Aorta (tissue), 5 donors: ENCODE measurements at regions not wholly inside any gene's neighbourhood (a gene's known extent, or its start where the extent isn't known, plus 50 kb on each side); places are given as distances from the start of the nearest gene placed in this dataset.

Experiments
- ATAC-seq: fragments of 200-7000 bp; cut with Tn5 transposase; one replicate; pipeline ENCODE4 v1.9.1; 2022; ENCODE audit warnings: moderate library complexity; ENCODE audit not compliant: low FRiP score
- DNase-seq, 2 donors: peaks; one replicate each; pipeline ENCODE4 v3.0.0-alpha.2; 2020
- H3K27ac ChIP-seq, 2 donors: one replicate each; pipeline ENCODE4 v1.5.1; 2013; ENCODE audit warnings: low read length in 2 of 2, mild to moderate bottlenecking in 2 of 2, moderate library complexity in 2 of 2, control low read depth in 1 of 2, inconsistent platforms in 1 of 2, low read depth in 1 of 2
- H3K27me3 ChIP-seq, 2 donors: one replicate each; pipeline ENCODE4 v1.6.1; 2013; ENCODE audit warnings: control low read depth in 1 of 2, low read length in 1 of 2, mild to moderate bottlenecking in 1 of 2, moderate library complexity in 1 of 2; ENCODE audit not compliant: insufficient read depth in 2 of 2, control insufficient read depth in 1 of 2
- H3K36me3 ChIP-seq, 2 donors: one replicate each; pipeline ENCODE4 v1.6.1; 2013; ENCODE audit warnings: control low read depth in 1 of 2, low read length in 1 of 2, mild to moderate bottlenecking in 1 of 2; ENCODE audit not compliant: insufficient read depth in 2 of 2, control insufficient read depth in 1 of 2
- H3K4me1 ChIP-seq, 2 donors: one replicate each; pipeline ENCODE4 v1.6.1; 2013; ENCODE audit warnings: low read length in 2 of 2, control low read depth in 1 of 2, mild to moderate bottlenecking in 1 of 2, moderate library complexity in 1 of 2; ENCODE audit not compliant: insufficient read depth in 2 of 2, control insufficient read depth in 1 of 2
- H3K4me3 ChIP-seq, 2 donors: one replicate each; pipeline ENCODE4 v1.5.1; 2013; ENCODE audit warnings: low read length in 2 of 2, control low read depth in 1 of 2, mild to moderate bottlenecking in 1 of 2
- H3K9me3 ChIP-seq: one replicate; pipeline ENCODE4 v1.6.1; 2013; ENCODE audit warnings: mild to moderate bottlenecking, low read length; ENCODE audit not compliant: control insufficient read depth
- WGBS, 2 donors: extraction: QIAGEN DNeasy Blood & Tissue Kit; methylation state at CpG; one replicate each; pipeline ENCODE4 v1.1.7; 2013; 5-methylcytosine and 5-hydroxymethylcytosine counted together
- intact Hi-C, 2 donors: fragments of 100-400 bp; cut with DNase I; formaldehyde crosslinking; loops; one replicate each; pipeline versions ENCODE4 v1.14.2 to v1.15.0; 2022
- donor health status: healthy with polysubstance abuse.
- donor health status: Bipolar disorder and iron deficiency.
- donor health status: DM: no; HTN: no; CAD: no.
- donor health status: DM: no; HTN: no; CAD: no.
- donor health status: DM: yes; HTN: yes; CAD: no.

GRCh38 chr6:6915219-6915618, 192.5 kb upstream of the RREB1 start:
- H3K27ac ChIP-seq = no peak overlapping the region
- no peaks in the 10 kb centered on the region for H3K4me1 ChIP-seq
- DNase-seq (no peak), ATAC-seq (no peak)
- 87 to 93% methylated on average over 3 of the region's 3 CpGs for WGBS, 2 donors
- no peaks in the 10 kb centered on the region for H3K9me3 ChIP-seq
- intact Hi-C loops = no loop called here
- no peaks in the 10 kb centered on the region for H3K36me3 ChIP-seq
- no peaks in the 10 kb centered on the region for H3K27me3 ChIP-seq
- H3K4me3 ChIP-seq = no peak overlapping the region

- whole genome bisulfite sequencing, 2 donors = 19 to 29% methylated on average over 9 of the region's 9 CpGs
- H3K27ac ChIP-seq = no peak overlapping the region
- no peak overlapping the region for H3K4me3 ChIP-seq
- H3K4me1 ChIP-seq = no peaks in the 10 kb centered on the region
- peak; percentile 69 for ATAC-seq
- no peaks in the 10 kb centered on the region for H3K36me3 ChIP-seq
- H3K27me3 ChIP-seq = no peaks in the 10 kb centered on the region
- no peak for DNase-seq
- no peaks in the 10 kb centered on the region for H3K9me3 ChIP-seq
- intact Hi-C loops = no loop called here
Observed at GRCh38 chr6:6915813-6916547, 191.8 kb upstream of the RREB1 start.

- ATAC-seq (peak; percentile 45), DNase-seq (no peak)
- Histone ChIP-seq H3K4me1 (no peaks in the 10 kb centered on the region), H3K27ac (no peak overlapping the region), H3K4me3 (no peak overlapping the region), H3K9me3 (no peaks in the 10 kb centered on the region), H3K27me3 (no peaks in the 10 kb centered on the region), H3K36me3 (no peaks in the 10 kb centered on the region)
- intact Hi-C loops = no loop called here
- WGBS, 2 donors = 70 to 82% methylated on average over 6 of the region's 6 CpGs
Observed at GRCh38 chr6:6916598-6916997, 191.2 kb upstream of the RREB1 start.

- no peak overlapping the region for H3K27ac ChIP-seq
- no peaks in the 10 kb centered on the region for H3K4me1 ChIP-seq
- intact Hi-C loops = no loop called here
- ATAC-seq = no peak
- H3K4me3 ChIP-seq = no peak overlapping the region
- no peaks in the 10 kb centered on the region for H3K27me3 ChIP-seq
- WGBS, 2 donors = 65 to 66% methylated on average over 12 of the region's 12 CpGs
- H3K9me3 ChIP-seq = peaks cover 1% of the 10 kb centered on the region
- DNase-seq = no peak
- H3K36me3 ChIP-seq = no peaks in the 10 kb centered on the region
Observed at GRCh38 chr6:6918216-6918983, 189.4 kb upstream of the RREB1 start.

- H3K27me3 ChIP-seq = no peaks in the 10 kb centered on the region
- H3K9me3 ChIP-seq = peaks cover 1% of the 10 kb centered on the region
- ATAC-seq (no peak), DNase-seq (no peak)
- WGBS, 2 donors = 95 to 97% methylated on average over 2 of the region's 2 CpGs
- no peaks in the 10 kb centered on the region for H3K4me1 ChIP-seq
- intact Hi-C loops = no loop called here
- H3K4me3 ChIP-seq = no peak overlapping the region
- no peaks in the 10 kb centered on the region for H3K36me3 ChIP-seq
- no peak overlapping the region for H3K27ac ChIP-seq
Observed at GRCh38 chr6:6919173-6919572, 188.6 kb upstream of the RREB1 start.

- no peak for DNase-seq
- no peak overlapping the region for H3K4me3 ChIP-seq
- H3K9me3 ChIP-seq = peaks cover 1% of the 10 kb centered on the region
- 77% methylated on average over 9 of the region's 9 CpGs for WGBS, 2 donors
- intact Hi-C loops = loop anchor here in 1 of 2 donors (10.0 kb wide), 1 partner anchor 324 kb away; no protein-coding TSS in a partner anchor
- H3K27me3 ChIP-seq = no peaks in the 10 kb centered on the region
- no peak for ATAC-seq
- no peaks in the 10 kb centered on the region for H3K36me3 ChIP-seq
- no peak overlapping the region for H3K27ac ChIP-seq
- H3K4me1 ChIP-seq = no peaks in the 10 kb centered on the region
Observed at GRCh38 chr6:6920114-6920986, 187.4 kb upstream of the RREB1 start.

GRCh38 chr6:6920987-6921313, 186.8 kb upstream of the RREB1 start:
- H3K4me1 ChIP-seq = no peaks in the 10 kb centered on the region
- ATAC-seq = no peak
- WGBS, 2 donors = 81 to 84% methylated on average over 7 of the region's 7 CpGs
- no peaks in the 10 kb centered on the region for H3K36me3 ChIP-seq
- H3K4me3 ChIP-seq = no peak overlapping the region
- no peaks in the 10 kb centered on the region for H3K27me3 ChIP-seq
- no peak overlapping the region for H3K27ac ChIP-seq
- no peak for DNase-seq
- intact Hi-C loops = loop anchor here in 1 of 2 donors (10.0 kb wide), 1 partner anchor 324 kb away; no protein-coding TSS in a partner anchor
- peaks cover 1% of the 10 kb centered on the region for H3K9me3 ChIP-seq

- Histone ChIP-seq H3K36me3 (no peaks in the 10 kb centered on the region), H3K27me3 (no peaks in the 10 kb centered on the region), H3K4me1 (no peaks in the 10 kb centered on the region), H3K9me3 (peaks cover 1% of the 10 kb centered on the region), H3K27ac (no peak overlapping the region), H3K4me3 (no peak overlapping the region)
- 81 to 90% methylated on average over 1 of the region's 1 CpG for WGBS, 2 donors
- ATAC-seq (no peak), DNase-seq (no peak)
- intact Hi-C loops = loop anchor here in 1 of 2 donors (10.0 kb wide), 1 partner anchor 323 kb away; no protein-coding TSS in a partner anchor
Observed at GRCh38 chr6:6922166-6922565, 185.6 kb upstream of the RREB1 start.
